ENCODE measurements at regions not wholly inside any gene's neighbourhood (a gene's known extent, or its start where the extent isn't known, plus 50 kb on each side); places are given as distances from the start of the nearest gene placed in this dataset.

DNA sequence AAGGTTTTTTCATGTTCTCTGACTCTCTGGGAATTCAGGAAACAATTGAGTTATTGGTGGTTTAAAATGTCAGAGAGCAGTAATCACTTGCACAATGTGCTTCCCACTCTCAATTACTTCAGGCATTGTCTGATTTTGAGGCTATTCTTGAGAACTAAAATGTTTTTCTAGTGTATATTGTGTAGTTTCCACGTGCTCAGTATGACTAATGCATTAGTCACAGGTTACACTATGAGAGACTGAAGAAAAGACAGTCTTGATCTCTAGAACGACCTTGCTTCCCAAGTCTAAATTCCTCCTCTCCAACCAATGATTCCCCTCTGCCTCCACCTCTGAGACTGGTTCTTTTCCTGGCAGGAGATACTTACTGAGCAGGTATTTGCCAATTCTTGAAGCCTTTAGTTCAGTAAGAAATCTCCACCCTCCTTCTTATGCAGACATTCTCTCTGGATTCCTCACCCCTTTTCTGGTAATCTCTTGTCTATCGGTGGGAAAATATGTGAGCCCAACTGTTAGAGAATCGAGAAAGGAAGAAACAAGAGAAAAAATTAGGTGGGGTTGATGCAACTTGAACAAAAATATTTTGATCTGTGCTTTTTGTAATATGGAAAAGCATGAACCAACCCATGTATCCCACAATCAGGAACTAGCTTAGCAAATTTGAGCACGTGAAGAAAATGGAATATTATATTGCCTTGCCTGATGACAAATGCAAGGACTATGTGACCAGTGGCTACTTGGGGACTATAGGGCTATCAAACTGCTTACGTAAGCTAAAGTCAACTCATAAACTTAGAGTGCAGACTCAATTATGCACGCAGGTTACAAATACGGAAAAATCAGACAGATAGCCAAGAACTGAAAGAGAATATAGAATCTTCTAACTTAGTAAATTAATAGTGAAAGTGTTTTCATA lies 61.1 kb upstream of the SLC22A16 start:
- no peak for DNase-seq (ENCODE audit: low read depth in 2 of 2)

GRCh38 chr6:110534731-110535492 lies 58.5 kb upstream of the SLC22A16 start:
- DNase-seq (ENCODE audit: low read depth in 2 of 2): no peak

- DNase-seq (ENCODE audit: low read depth in 2 of 2): no peak
Measured at GRCh38 chr6:110532431-110532830, 56.0 kb upstream of the SLC22A16 start.

DNA sequence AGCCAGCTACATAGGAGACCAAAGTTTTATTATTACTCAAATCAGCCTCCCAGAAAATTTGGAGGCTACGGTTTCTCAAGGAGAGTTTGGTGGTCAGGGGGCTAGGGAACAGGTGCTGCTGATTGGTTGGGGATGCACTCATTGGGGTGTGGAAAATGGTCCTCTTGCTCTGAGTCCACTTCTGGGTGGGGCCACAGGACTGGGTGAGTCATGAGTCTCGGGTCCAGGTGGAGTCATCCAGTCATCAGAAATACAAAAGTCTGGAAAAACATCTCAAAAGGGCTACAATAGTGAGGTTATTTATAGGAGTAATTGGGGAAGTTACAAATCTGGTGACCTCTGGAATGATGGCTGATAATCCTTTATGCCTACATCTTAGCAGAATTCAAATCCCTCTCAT lies 54.3 kb upstream of the SLC22A16 start:
- no peak for DNase-seq (ENCODE audit: low read depth in 2 of 2)

DNA sequence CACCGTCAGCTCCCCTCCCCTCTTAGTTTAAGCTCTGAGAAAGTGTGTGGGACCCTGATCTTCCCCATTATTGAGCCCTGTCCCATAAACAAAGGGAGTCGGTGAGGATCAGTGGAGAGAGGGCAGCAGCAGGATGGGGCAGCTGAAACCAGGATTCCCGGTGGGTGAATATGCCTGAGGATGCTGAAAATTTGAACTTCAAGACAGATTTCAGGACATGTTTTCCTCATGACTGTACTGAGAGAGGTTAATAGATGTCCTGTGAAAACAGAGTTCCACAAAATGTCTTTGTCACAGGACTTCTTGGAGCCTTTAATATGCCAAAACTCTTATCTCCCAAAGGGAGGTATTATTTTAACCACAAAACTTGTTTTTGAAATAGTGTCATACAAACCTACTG lies 53.5 kb upstream of the SLC22A16 start:
- DNase-seq (ENCODE audit: low read depth in 2 of 2): no peak

DNA sequence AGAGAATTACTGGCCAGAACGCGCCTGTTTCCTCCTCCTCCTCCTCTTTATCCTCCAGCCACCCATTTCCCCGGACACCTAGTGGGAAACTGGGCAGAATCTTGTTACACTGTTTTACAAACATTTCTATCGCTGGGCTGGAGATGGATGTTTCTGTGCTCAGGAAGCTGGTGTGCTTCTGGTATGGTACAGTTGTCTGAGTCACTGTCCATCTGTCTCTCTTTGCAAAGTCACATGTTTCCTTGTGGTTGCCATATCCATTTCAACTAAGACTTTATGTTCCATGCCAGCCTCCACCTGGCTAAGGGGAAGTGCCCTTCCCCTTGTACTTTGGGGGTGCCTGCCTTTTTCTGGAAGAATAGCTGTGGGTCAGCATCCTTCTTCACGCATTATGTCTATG lies 52.9 kb upstream of the SLC22A16 start:
- no peak for DNase-seq (ENCODE audit: low read depth in 2 of 2)

GRCh38 chr6:110528930-110529325 lies 52.5 kb upstream of the SLC22A16 start:
- DNase-seq (ENCODE audit: low read depth in 2 of 2): no peak

- peak in 1 of 2 donors; percentile 10 for DNase-seq (ENCODE audit: low read depth in 2 of 2)
Measured at GRCh38 chr6:110528101-110528929, 51.9 kb upstream of the SLC22A16 start.

DNA sequence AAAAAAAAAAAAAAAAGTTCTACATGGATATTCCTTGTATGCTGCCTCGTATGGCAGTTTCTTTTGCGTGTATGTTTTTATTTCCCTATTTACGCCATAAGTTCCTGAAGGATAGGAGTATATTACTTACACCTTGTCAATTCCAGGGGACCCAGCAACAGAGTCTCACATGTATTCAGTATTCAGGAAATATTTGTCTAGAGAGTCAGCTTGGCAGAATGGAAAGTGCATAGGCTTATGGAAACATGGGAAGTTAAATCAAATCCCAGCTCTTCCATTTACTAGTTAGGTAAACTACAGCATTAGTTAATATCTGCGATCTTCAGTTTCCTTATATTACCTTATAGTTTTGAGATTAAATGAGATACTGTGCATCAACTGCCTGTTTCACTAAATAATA lies 51.1 kb upstream of the SLC22A16 start:
- DNase-seq (ENCODE audit: low read depth in 2 of 2): no peak

- no peak for DNase-seq (ENCODE audit: low read depth in 2 of 2)
Measured at GRCh38 chr6:110526726-110527125, 50.3 kb upstream of the SLC22A16 start.
